Skeletal muscle tissue (tissue), 3 donors: ENCODE measurements at regions not wholly inside any gene's neighbourhood (a gene's known extent, or its start where the extent isn't known, plus 50 kb on each side); places are given as distances from the start of the nearest gene placed in this dataset.

Source experiments
- H3K27ac ChIP-seq: one replicate; pipeline ENCODE4 v1.7.0; 2013; ENCODE audit warnings: mild to moderate bottlenecking, low read depth, low read length, inconsistent platforms
- H3K27me3 ChIP-seq, 3 donors: one replicate each; pipeline ENCODE4 v1.7.0; 2013; ENCODE audit warnings: low read length in 3 of 3; ENCODE audit not compliant: control insufficient read depth in 3 of 3, insufficient read depth in 3 of 3
- H3K36me3 ChIP-seq, 3 donors: one replicate each; pipeline ENCODE4 v1.7.0; 2013; ENCODE audit warnings: low read length in 3 of 3; ENCODE audit not compliant: control insufficient read depth in 3 of 3, insufficient read depth in 3 of 3
- H3K4me1 ChIP-seq, 3 donors: one replicate each; pipeline ENCODE4 v1.7.0; 2013; ENCODE audit warnings: low read length in 3 of 3, mild to moderate bottlenecking in 3 of 3; ENCODE audit not compliant: control insufficient read depth in 3 of 3, insufficient read depth in 3 of 3
- H3K4me3 ChIP-seq, 3 donors: one replicate each; pipeline ENCODE4 v1.7.0; 2013; ENCODE audit warnings: low read length in 3 of 3
- H3K9ac ChIP-seq, 3 donors: one replicate each; pipeline ENCODE4 v1.7.0; 2013; ENCODE audit warnings: low read length in 3 of 3, mild to moderate bottlenecking in 3 of 3, moderate library complexity in 2 of 3, low read depth in 1 of 3
- H3K9me3 ChIP-seq, 3 donors: one replicate each; pipeline ENCODE4 v1.7.0; 2013; ENCODE audit warnings: low read length in 3 of 3; ENCODE audit not compliant: control insufficient read depth in 3 of 3
- donor health status: Osteomylitis.

DNA sequence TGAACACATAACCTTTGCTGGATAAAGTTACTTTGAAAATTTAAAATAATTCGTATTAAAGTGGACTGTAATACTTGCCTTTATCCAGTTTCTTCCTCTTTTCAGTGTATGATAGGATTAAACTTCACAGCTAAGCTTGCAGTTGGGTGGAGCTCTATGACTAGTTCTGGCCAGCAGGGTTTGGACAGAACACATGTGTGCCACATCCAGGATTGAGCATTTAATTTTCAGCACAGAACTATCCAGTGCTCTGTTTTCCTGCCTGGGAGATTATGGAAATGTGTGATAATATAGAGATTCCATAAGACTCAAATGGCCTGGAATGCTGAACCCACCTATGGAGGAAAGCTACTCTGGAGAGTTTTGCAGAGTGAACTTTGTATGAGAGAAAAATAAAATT lies 200.2 kb downstream of the OSR1 start:
- Histone ChIP-seq H3K27me3 (no peaks in the 10 kb centered on the region), H3K4me3 (no peak overlapping the region), H3K27ac (no peak overlapping the region), H3K4me1 (no peaks in the 10 kb centered on the region), H3K36me3 (no peaks in the 10 kb centered on the region), H3K9ac (no peak overlapping the region), H3K9me3 (no peaks in the 10 kb centered on the region)

DNA sequence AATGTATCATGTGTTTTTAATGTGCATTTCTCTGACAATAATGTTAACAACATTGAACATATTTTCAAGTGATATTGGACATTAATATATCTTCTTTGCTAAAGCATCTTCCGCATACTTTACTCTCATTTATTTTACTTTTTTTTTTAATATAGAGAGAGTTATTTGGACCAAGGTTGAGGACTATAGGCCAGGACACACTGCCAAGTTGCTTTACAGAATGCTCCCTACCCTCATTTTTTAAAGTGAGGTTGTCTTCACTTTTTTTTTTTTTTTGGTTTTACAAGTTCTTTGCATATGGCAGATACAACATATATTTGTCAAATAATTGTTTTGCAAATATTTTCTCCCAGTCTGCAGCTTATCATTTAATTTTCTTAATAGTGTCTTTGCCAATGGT lies 201.8 kb downstream of the OSR1 start:
- H3K9me3 ChIP-seq, result no peaks in the 10 kb centered on the region
- H3K4me3 ChIP-seq, result no peak overlapping the region
- no peaks in the 10 kb centered on the region for H3K36me3 ChIP-seq
- no peak overlapping the region for H3K27ac ChIP-seq
- no peak overlapping the region for H3K9ac ChIP-seq
- no peaks in the 10 kb centered on the region for H3K27me3 ChIP-seq
- no peaks in the 10 kb centered on the region for H3K4me1 ChIP-seq

- H3K27ac ChIP-seq, result no peak overlapping the region
- H3K4me1 ChIP-seq, result no peaks in the 10 kb centered on the region
- peaks cover 0 to 1% (median 0%) of the 10 kb centered on the region in 3 donors for H3K9me3 ChIP-seq
- H3K27me3 ChIP-seq, result no peaks in the 10 kb centered on the region
- no peaks in the 10 kb centered on the region for H3K36me3 ChIP-seq
- no peak overlapping the region for H3K9ac ChIP-seq
- no peak overlapping the region for H3K4me3 ChIP-seq
These were observed 207.7 kb downstream of the OSR1 start for GRCh38 chr2:19150726-19151125.

DNA sequence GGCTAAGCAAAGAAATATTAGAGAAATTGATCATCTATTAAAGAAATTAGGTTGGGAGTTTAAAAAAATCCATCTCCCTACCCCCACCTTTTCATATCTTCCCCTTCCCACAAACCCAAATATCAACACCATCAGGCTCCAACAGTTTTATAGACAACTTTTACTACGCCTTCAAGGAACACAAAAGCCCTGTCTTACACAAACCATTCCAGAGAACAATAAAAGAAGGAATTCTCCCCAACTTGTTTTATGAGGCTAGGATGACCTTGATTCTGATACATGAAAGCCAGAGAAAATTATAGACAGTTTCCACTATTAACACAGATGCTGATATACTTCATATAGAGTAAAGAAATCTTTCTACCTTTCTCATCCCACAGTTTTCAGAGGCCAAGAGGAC lies 211.6 kb downstream of the OSR1 start:
- H3K9ac ChIP-seq, result no peak overlapping the region

DNA sequence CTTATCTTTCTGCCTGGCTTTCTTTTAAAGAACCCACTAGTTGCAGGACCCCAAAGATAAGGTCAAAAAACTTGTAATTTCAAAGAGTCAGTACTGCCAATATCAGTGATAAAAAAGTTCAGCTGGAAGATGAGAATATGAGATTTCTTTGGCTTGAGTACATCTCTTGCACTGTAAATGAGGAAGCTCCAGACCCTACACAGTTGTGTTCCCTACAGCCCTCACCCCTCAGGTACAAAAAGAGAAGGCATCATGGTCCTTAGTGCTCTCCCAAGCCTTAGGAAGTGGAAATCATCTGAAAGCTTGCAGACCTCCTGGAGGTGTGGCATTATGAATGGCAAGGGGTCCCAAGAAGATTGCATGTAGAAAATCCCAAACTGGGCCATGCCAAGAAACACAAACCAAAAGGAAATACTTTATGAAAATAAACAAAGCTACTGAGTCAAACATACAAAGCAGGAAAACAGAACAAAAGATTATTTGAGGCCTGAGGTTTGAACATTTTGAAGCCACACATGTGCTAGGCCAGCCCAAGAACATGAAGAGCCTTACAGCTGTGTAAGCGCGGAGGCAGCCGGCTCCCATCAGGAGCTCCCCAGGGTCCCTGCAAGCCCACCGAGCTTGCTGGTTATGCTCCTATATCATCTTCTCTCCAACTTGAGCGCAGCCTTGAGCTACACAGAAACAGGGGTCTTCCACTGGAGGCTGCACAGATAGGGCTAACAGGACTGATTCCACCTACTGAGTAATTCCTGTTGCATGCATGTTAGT lies 217.0 kb downstream of the OSR1 start:
- Histone ChIP-seq H3K4me1 (peaks cover 0 to 8% (median 0%) of the 10 kb centered on the region in 3 donors), H3K9me3 (no peaks in the 10 kb centered on the region), H3K27ac (no peak overlapping the region), H3K9ac (no peak overlapping the region), H3K4me3 (no peak overlapping the region), H3K27me3 (no peaks in the 10 kb centered on the region), H3K36me3 (no peaks in the 10 kb centered on the region)

More for the DNA sequence above, 211.6 kb downstream of the OSR1 start:
- no peaks in the 10 kb centered on the region for H3K4me1 ChIP-seq
- H3K9me3 ChIP-seq, result peaks cover 0 to 1% (median 0%) of the 10 kb centered on the region in 3 donors
- no peaks in the 10 kb centered on the region for H3K36me3 ChIP-seq
- H3K27me3 ChIP-seq, result no peaks in the 10 kb centered on the region
- no peak overlapping the region for H3K4me3 ChIP-seq
- no peak overlapping the region for H3K27ac ChIP-seq

- Histone ChIP-seq H3K4me1 (peaks cover 0 to 8% (median 0%) of the 10 kb centered on the region in 3 donors), H3K9me3 (no peaks in the 10 kb centered on the region), H3K36me3 (no peaks in the 10 kb centered on the region), H3K9ac (no peak overlapping the region), H3K27me3 (no peaks in the 10 kb centered on the region), H3K4me3 (no peak overlapping the region), H3K27ac (no peak overlapping the region)
These were observed 217.8 kb downstream of the OSR1 start for GRCh38 chr2:19140463-19141208.

DNA sequence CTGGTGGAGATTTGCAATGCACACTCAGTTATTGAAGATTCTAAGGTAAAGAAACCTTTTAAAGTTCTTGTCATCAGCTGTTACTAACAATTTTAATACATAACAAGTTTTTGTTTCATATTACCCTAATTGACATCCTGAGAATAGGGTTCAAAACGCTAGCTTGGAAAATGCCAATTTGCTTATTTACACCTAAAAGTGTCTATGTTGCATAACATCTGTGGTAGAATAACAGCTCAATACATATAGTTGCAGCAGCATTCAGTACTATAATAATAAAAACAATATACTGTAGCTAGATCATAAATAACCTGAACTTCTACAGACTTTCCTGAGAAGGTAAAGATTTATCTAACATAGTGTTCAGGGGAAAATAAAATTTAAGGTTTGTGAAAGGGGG lies 219.0 kb downstream of the OSR1 start:
- Histone ChIP-seq H3K4me3 (no peak overlapping the region), H3K4me1 (peaks cover 0 to 8% (median 0%) of the 10 kb centered on the region in 3 donors), H3K27ac (no peak overlapping the region), H3K27me3 (no peaks in the 10 kb centered on the region), H3K9ac (no peak overlapping the region), H3K36me3 (no peaks in the 10 kb centered on the region), H3K9me3 (no peaks in the 10 kb centered on the region)

GRCh38 chr2:19138264-19138825 lies 220.1 kb downstream of the OSR1 start:
- no peak overlapping the region for H3K27ac ChIP-seq
- H3K9ac ChIP-seq, result no peak overlapping the region
- no peaks in the 10 kb centered on the region for H3K36me3 ChIP-seq
- H3K4me1 ChIP-seq, result peaks cover 0 to 8% (median 0%) of the 10 kb centered on the region in 3 donors
- H3K27me3 ChIP-seq, result no peaks in the 10 kb centered on the region
- H3K4me3 ChIP-seq, result no peak overlapping the region
- no peaks in the 10 kb centered on the region for H3K9me3 ChIP-seq

- Histone ChIP-seq H3K4me1 (peaks cover 0 to 8% (median 0%) of the 10 kb centered on the region in 3 donors), H3K4me3 (no peak overlapping the region), H3K27ac (no peak overlapping the region), H3K9me3 (no peaks in the 10 kb centered on the region), H3K9ac (no peak overlapping the region), H3K27me3 (no peaks in the 10 kb centered on the region), H3K36me3 (no peaks in the 10 kb centered on the region)
These were observed 221.0 kb downstream of the OSR1 start for GRCh38 chr2:19137433-19137832.

DNA sequence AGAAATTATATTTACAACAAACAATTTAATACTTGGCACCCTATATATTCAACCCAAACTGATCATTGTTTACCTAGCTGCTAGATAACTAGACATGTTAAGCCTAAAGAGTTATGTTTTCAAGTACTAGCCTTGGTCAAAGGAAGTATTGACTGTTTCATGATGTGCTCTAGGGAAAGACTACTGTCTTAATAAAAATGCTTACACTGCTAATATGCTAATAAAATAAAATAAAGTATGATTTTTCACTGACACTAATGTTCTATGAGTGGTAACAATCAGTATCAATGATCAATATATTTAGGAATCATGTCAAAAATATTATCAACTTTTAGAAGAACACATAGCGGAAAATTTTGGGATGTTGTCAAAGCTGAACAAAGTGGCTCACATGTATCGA lies 225.5 kb downstream of the OSR1 start:
- Histone ChIP-seq H3K9me3 (no peaks in the 10 kb centered on the region), H3K27ac (no peak overlapping the region), H3K9ac (no peak overlapping the region), H3K27me3 (no peaks in the 10 kb centered on the region), H3K4me3 (no peak overlapping the region), H3K4me1 (no peaks in the 10 kb centered on the region), H3K36me3 (no peaks in the 10 kb centered on the region)
